OCI-LY7 (cell line): ENCODE measurements at regions not wholly inside any gene's neighbourhood (a gene's known extent, or its start where the extent isn't known, plus 50 kb on each side); places are given as distances from the start of the nearest gene placed in this dataset.

Experiments used
- EZH2phosphoT487 ChIP-seq: fragments of 200-600 bp; sonication (generic); IDR thresholded peaks from 2 replicates; pipeline ENCODE4 v1.6.1; 2018; ENCODE audit warnings: low read depth, borderline replicate concordance, mild to moderate bottlenecking, mixed run types, antibody characterized with exemption, low read length, moderate library complexity, mixed read lengths
- TF ChIP-seq, protein P1 (sequence below): fragments of 200-600 bp; sonication (generic); conservative IDR thresholded peaks from 2 replicates; pipeline ENCODE4 v1.5.1; 2014; ENCODE audit warnings: mild to moderate bottlenecking, antibody characterized with exemption, low read length, moderate library complexity, mixed read lengths

DNA sequence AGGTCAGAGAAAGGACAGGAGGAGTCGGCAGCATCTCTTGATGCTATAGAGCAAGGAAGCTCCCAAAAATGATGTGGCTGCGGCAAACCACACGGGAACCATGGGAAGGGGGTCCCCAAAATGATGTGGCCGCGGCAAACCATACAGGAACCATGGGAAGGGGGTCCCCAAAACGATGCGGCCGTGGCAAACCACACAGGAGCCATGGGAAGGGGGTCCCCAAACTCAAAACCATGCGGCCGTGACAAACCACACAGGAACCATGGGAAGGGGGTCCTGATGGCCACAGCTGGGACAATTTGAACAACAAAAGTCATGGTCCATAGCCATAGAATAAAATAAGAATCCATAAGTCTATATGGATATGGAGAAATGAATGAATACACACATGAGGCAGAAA is 58.4 kb upstream of the GLI2 start:
- TF ChIP-seq, protein P1, sequence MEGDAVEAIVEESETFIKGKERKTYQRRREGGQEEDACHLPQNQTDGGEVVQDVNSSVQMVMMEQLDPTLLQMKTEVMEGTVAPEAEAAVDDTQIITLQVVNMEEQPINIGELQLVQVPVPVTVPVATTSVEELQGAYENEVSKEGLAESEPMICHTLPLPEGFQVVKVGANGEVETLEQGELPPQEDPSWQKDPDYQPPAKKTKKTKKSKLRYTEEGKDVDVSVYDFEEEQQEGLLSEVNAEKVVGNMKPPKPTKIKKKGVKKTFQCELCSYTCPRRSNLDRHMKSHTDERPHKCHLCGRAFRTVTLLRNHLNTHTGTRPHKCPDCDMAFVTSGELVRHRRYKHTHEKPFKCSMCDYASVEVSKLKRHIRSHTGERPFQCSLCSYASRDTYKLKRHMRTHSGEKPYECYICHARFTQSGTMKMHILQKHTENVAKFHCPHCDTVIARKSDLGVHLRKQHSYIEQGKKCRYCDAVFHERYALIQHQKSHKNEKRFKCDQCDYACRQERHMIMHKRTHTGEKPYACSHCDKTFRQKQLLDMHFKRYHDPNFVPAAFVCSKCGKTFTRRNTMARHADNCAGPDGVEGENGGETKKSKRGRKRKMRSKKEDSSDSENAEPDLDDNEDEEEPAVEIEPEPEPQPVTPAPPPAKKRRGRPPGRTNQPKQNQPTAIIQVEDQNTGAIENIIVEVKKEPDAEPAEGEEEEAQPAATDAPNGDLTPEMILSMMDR, result no peak
- TF ChIP-seq EZH2phosphoT487, result no peak
